ENCODE measurements at regions not wholly inside any gene's neighbourhood (a gene's known extent, or its start where the extent isn't known, plus 50 kb on each side); places are given as distances from the start of the nearest gene placed in this dataset.

- Histone ChIP-seq H3K9ac (ENCODE audit: extremely low read depth, insufficient read length, low read length) (no peak overlapping the region), H2BK15ac (ENCODE audit: low read depth, low read length) (no peak overlapping the region), H2BK20ac (ENCODE audit: low read depth, low read length, poor library complexity, severe bottlenecking) (no peak overlapping the region), H2AFZ (ENCODE audit: low read length) (no peak overlapping the region), H3K18ac (ENCODE audit: insufficient read length, low read depth, low read length) (no peak overlapping the region), H3K23me2 (ENCODE audit: insufficient read length, low read depth, low read length, poor library complexity, severe bottlenecking) (no peaks in the 10 kb centered on the region), H2BK12ac (ENCODE audit: insufficient read length, low read depth, low read length) (no peak overlapping the region), H3K14ac (ENCODE audit: insufficient read depth, low read length) (no peak overlapping the region), H4K91ac (ENCODE audit: insufficient read length, low read depth, low read length) (no peak overlapping the region), H2AK5ac (ENCODE audit: insufficient read length, low read length) (no peak overlapping the region), H4K5ac (ENCODE audit: insufficient read length, low read depth, low read length) (no peak overlapping the region), H3K4ac (ENCODE audit: low read depth, low read length) (no peak overlapping the region), H4K20me1 (ENCODE audit: control insufficient read depth, insufficient read depth, insufficient read length) (no peaks in the 10 kb centered on the region), H3K23ac (ENCODE audit: insufficient read length, low read depth, low read length) (no peak overlapping the region), H2BK120ac (ENCODE audit: low read depth, low read length, poor library complexity, severe bottlenecking) (no peak overlapping the region), H2BK5ac (ENCODE audit: insufficient read length, low read length) (no peak overlapping the region), H3K27ac (ENCODE audit: insufficient read length, low read depth, low read length) (no peak overlapping the region), H3K27me3 (ENCODE audit: insufficient read depth, low read length) (no peaks in the 10 kb centered on the region), H3K4me1 (ENCODE audit: insufficient read depth, low read length) (no peaks in the 10 kb centered on the region), H3K9me3 (ENCODE audit: control insufficient read depth, low read depth, low read length) (no peaks in the 10 kb centered on the region), H4K8ac (replicated peaks; ENCODE audit: insufficient read length, low read depth, low read length) (no peak overlapping the region), H3K4me2 (ENCODE audit: insufficient read depth, insufficient read length, low read length) (no peak overlapping the region), H3K56ac (ENCODE audit: insufficient read length, low read depth, low read length) (no peak overlapping the region), H3K79me2 (ENCODE audit: insufficient read depth, low read length) (no peaks in the 10 kb centered on the region), H3K79me1 (ENCODE audit: insufficient read depth, low read depth, low read length, poor library complexity, severe bottlenecking) (no peaks in the 10 kb centered on the region), H3T11ph (ENCODE audit: low read length) (no peak overlapping the region)
- peaks cover 0 to 7% (median 3%) of the 10 kb centered on the region in 3 experiments; a peak in 3 of 7 replicates for H3K36me3 Mint-ChIP-seq (ENCODE audit: insufficient read depth in 1 of 3, low read depth in 3 of 3)
- no peaks in the 10 kb centered on the region for H3K27me3 Mint-ChIP-seq (ENCODE audit: low read depth)
- no peak for TF ChIP-seq CTCF (conservative IDR thresholded peaks at IDR 0.05)
- H3K9me3 Mint-ChIP-seq: no peaks in the 10 kb centered on the region
- WGBS (ENCODE audit: extremely low coverage, insufficient read length, low lambda C conversion rate): no CpG with 5 or more reads among the region's 6 CpGs
- DNase-seq: no peak
- no peaks in the 10 kb centered on the region for H3K4me1 Mint-ChIP-seq
- no peak overlapping the region for H3K4me3 Mint-ChIP-seq
- H3K27ac Mint-ChIP-seq: no peak overlapping the region
These were observed 62.1 kb downstream of the DOP1B start for GRCh38 chr21:36218691-36219090.
